HG03571 (cell line): ENCODE measurements at regions not wholly inside any gene's neighbourhood (a gene's known extent, or its start where the extent isn't known, plus 50 kb on each side); places are given as distances from the start of the nearest gene placed in this dataset.
A peak's percentile ranks its signal among the peaks of the same experiment; 100 is the strongest.
"Not testable (repeated sequence)": the region's sequence is repeated elsewhere in the genome, so short reads cannot be mapped to it uniquely, and the experiment has no call there.

Experiments
- ATAC-seq: cut with Tn5 transposase; IDR thresholded peaks from one replicate; pipeline ENCODE4 v1.9.1; 2021; ENCODE audit not compliant: unreplicated experiment

DNA sequence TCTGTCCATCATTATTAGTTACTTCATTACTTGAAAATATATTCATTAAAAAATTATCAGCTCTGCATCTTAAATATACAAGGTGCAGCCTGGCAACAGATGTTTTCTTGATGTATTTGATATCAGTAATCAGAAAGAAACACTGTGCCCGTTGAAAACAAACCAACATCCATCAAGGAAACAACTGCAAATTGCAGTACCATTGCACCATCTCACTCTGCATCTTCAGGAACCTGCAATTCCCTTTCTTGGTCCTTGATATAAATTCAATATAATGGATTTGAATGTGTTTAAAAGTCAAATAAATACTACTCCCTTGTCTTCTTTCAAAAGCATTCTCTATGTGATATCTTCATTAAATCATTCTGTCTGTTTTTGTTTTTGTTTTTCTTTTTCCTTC, 1131.2 kb downstream of the FAM181B start:
- ATAC-seq: no peak

DNA sequence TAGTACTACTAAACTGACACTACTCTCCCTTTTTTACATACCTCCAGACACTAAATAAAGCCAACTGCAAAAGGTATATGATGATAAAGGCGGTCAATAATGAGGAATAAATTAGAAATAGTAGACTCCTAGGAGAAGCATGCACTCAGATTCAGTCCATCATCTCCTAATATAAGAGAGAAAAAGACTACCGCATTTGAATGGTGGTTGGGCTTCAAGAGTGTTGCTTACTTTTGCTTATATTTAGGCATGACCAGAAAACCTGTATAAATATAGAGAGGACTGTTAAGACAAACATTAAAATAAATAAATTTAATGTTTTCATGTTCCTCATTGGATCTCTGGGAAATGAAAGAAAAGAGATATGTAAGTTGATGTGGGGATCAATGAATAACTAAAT, 1137.0 kb downstream of the FAM181B start:
- no peak for ATAC-seq

DNA sequence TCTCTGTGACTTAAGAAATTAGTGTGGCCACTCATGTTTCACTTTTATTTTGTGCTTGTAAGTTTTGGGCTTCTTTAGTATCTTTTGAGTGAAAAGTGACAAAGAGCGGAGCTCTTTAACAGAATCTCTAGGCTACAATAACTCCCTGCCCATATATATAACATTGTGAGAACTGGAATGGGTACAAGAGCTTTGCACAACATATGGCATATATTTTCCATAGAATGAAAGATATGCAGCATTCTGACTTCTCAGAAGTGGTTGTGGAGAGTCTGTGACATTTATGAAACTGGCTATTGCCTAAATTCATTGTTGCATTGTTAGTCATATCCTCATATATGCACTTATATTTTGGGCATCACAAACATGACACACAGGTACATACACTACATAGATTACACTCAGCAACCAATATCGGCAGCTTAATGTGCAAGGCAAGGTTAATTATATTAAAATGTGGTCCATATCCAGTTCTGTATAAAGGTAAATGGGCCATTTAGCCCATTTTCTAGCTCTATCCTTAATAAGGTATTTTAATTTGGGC, 1148.2 kb downstream of the FAM181B start:
- ATAC-seq: no peak

DNA sequence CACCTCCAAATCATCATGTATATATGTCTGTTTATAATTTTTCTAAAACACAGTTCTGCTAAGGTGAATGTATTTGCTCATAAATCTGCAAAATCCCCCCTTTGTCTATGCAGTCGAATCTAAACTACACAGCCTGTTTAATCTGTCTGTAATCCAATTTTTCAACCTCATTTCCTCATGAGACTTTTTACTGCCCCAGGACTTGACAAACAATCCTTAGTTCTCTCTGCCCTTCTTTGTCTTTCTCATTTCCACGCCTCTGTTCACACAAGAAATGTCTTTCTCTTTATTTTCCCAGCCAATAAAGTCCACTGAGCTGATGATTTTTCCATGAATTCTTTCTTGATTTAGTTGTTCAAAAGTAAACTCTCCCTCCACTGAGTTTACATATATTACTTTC, 1154.3 kb downstream of the FAM181B start:
- no peak for ATAC-seq

DNA sequence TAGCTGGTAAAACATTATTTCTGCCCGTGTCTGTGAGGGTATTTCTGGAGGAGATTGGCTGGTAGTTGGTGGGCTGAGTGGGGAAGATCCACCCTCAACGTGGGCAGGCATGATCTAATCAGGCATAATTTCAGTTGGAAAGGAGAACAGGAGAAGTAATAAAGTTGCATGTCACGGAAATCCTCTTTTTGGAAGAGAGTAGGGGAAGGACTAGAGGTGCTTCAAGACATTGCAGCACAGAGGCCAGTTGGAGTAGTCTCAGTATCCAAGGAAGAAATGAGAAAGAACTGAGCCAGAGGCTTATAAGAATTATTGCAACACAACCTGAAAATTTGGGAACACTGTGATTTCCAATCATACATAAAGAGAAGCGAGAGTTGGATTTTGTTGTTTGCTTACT, 1155.1 kb downstream of the FAM181B start:
- ATAC-seq: no peak

DNA sequence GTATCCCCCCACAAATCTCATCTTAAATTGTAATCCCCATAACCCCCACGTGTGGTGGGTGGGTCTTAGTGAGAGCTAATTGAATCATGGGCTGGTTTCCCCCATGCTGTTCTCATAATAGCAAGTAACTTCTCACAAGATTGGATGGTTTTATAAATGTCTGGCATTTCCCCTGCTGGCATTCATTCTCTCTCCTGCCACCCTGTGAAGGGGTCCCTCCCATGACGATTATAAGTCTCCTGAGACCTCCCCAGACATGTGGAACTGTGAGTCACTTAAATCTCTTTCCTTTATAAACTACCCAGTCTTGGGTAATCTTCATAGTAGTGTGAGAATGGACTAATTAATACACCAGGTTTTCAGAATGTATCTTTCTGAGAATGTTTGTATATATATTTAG, 1159.4 kb downstream of the FAM181B start:
- no peak for ATAC-seq

DNA sequence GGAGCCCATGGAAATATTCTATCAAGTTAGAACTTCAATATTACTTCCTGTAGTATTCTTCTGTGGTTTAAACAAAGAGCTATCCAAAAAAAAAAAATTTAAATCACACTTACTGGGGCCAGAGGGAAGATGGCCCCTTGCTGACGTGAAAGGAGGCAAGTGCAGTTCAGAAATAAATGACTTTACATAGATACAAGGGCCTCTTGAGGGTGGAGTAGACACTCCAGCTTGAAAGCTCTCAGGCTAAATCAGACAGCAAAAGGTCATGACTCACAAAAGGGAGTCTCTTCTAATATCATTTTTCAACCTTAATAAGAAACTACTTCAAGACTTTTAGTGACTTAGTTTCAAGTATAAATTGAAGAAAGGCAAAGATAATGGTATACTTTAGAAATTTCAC, 1160.3 kb downstream of the FAM181B start:
- no peak for ATAC-seq

DNA sequence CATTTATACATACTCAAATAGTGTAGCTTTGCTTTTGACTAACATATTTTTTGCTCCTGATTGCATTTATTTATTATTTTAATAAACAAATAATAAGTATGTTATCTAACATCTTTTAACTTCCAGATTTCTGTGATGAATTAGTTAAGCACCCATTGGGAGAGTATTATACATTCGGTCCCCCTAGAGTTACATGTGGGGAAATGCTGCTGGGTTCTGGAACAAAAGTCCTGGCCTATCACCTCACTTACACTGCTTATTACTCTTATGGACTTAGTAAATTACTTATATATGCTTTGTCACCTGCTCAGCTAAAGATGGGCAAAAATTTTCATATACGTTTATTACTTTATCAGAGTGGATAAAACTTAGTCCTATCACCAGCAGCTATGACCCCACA, 1163.0 kb downstream of the FAM181B start:
- ATAC-seq: no peak

DNA sequence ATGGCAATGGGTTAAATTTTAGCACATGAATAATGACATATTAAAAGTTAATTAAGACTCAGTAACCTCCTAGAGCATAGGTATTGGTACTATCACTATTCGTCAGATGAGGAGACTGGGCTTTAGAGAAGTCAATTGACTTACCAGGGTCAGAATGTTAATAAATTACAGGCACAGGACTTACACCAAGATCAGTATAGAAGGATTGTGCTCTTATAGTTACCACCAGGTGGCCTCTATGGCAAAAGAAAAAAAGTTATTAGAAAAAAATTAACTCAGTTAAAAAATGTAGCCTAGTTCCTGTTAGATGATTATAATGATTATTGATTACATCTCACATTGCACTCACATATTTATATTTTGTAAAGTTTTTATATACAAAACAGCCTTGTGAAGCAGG, 1163.7 kb downstream of the FAM181B start:
- ATAC-seq: no peak

DNA sequence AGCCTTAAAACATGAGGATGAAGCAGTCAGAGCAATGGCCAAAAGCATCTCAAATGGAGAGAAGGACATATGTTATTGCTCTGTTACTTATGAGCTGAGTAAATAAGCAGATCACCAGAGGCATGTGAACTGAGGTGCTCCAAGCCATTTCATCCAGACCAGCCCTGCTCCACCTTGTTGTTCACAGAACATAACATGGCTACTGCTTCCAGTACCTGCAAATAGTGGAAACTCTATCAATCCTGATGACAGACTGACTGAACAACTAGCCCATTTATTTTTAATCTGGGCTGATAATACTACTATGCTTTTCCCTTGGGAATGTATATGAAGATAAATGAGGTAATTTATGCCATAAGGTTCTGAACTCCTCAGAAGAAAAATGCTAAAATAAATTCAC, 1164.7 kb downstream of the FAM181B start:
- no peak for ATAC-seq

DNA sequence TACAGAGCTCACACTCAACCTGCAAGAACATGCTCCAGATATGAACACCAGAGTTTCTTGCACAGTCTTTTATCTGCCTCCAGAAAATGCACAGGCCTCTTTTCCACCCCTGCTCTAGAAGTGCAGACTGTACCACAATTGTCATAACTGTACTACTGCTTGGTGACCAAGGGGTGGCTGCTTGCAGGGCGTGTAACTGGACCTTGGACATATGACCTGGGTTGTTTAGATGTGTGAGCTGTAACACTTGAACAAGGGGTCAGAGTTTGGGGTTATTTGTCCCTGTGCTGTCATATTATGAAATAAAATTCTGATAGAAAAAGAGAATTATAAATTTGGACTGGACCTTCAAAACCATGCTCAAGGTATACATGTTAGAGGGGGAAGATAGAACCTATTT, 1185.5 kb downstream of the FAM181B start:
- ATAC-seq: no peak

DNA sequence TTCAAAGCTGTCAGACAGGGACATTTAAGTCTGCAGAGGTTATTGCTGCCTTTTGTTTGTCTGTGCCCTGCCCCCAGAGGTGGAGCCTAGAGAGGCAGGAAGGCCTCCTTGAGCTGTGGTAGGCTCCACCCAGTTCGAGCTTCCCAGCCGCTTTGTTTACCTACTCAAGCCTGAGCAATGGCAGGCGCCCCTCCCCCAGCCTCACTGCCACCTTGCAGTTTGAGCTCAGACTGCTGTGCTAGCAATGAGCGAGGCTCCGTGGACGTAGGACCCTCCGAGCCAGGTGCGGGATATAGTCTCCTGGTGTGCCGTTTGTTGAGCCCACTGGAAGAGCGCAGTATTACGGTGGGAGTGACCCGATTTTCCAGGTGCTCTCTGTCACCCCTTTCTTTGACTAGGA, 1193.9 kb downstream of the FAM181B start:
- not testable (repeated sequence) for ATAC-seq

DNA sequence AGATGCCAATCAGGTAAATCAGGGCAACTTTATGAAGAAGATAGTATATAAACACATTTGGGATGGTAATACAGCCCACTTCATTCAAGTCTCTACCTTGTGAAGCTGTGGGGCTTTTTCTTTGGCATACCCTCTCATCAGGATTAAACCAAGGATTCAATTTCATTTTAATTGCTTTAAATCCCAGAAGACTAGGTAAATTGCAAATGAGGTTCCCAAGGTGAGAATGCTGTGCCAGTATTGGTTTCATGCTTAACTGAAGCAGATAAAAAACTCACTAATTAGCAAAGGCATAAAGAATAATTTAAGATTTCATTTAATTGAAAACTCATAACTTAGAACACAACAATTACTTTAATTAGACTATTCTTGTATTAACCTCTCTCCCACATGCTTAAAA, 1218.1 kb downstream of the FAM181B start:
- no peak for ATAC-seq

DNA sequence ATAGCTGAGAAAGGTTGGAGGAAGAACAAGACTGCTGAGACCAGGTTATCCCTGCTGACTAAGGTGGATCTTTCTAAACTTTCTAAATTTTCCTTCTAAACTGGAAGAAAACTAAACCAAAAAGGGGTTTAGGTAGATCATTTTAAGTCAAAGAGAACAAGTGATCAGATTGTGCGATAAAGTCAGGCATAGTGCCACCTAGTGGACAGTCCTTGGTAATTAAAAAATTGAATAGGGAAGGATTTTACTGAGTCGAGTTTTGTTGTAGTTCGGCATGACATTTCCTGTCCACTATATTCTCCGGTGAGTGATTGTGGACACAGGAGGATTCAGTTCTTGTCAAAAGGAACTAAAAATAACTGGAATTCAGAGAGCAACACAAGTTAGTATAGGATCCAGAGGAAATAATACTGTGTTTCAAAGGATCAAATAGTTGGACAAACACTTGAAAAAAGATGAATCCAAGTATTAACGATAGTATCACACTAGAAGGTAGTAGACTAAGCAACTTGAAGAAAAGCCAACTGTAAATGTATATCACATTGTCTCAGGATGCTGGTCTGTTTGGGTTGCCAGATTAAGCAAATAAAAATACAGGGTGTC, 1236.4 kb downstream of the FAM181B start:
- peak; percentile 83 for ATAC-seq

DNA sequence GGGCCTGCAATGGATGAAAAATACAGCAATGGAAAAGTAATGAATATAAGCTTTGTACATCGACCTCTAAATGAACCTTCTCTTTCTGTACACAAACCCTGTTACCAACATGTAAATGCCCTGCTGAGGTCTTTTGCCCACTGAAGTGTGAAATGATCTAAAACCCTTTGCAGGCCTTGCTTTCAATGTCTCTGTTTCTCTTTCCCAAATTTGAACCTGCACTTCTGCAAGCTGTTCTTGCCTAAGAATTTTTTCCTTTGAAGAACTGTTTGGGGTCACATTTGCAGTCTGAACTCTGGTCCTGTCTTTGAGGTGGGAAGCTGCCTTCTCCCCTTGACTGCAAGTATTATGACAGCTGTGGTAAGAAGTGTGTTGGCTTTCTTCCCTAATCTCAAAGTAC, 1237.1 kb downstream of the FAM181B start:
- no peak for ATAC-seq

DNA sequence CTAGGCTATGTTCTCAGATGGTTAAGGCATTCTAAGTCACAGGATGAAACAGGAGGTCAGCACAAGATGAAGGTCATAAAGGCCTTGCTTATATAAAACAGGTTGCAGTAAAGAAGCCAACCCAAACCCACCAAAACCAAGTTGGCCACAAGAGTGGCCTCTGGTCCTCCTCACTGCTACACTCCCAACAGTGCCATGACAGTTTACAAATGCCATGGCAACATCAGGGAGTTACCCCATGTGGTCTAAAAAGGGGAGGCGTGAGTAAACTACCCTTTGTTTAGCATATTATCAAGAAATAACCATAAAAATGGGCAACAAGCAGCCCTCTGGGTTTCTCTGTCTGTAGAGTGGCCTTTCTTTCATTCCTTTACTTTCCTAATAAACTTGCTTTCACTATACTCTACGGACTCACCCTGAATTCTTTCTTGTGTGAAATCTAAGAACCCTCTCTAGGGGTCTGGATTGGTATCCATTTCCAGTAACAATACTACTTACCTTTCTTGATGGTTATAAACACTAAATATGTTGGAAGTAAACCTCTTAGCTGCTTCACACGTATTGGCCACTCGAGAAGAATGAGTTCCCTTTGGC, 1237.9 kb downstream of the FAM181B start:
- ATAC-seq: no peak

DNA sequence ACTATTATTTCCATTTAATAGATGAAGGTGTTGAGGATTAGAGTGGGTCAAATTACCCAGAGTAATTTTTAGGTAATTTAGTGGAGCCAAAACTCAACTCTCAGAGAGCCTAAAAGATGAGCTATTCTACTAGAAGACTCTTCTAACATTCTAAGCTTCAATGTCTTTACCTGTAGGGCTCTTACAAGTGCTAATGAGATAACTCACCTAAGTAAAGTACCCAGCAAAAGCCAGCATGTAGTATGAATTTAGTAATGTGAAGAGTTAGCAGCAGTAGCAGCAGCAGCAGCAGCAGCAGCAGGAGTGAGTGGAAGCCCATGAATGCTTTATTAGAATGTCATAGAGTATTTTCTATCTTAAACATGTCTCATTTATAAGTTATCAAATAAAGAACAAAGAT, 1239.2 kb downstream of the FAM181B start:
- ATAC-seq: no peak

DNA sequence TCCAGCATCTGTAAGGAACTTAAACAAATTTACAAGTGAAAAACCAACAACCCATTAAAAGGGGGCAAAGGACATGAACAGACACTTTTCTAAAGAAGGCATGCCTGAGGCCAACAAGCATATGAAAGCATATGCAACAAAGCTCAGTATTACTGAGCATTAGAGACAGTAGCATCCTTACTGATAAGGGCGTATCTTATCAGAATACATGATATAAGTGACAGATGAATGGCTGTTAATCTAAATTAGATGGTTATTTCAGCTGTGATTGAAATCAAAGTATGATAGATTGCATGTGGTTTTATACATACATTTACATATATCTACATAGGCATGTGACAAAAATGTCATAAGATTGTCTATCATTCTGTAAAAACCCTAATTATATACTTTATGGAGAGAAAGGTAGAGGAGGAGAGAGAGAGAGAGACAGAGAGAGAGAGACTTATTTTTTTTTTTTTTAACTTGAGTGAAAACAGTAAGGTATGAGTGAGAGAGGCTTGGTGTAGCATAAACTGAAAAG, 1240.7 kb downstream of the FAM181B start:
- no peak for ATAC-seq

DNA sequence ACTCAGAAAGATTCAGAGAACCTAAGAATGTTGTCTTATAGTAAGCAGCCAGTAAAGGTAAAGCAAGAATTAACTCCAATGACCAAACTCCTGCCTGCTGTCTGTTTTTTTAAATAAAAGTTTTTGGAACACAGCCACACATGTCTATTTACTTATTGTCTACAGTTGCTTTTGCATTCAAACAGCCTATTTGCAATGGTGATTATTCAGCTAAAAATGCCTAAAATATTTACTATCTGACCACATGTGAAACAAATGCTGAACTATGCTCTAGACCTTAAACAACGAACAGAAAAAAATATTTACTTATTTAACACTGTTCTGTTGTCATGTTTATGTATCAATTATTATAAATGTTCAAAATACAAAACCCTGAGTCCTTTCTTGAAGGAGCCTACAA, 1246.6 kb downstream of the FAM181B start:
- no peak for ATAC-seq

DNA sequence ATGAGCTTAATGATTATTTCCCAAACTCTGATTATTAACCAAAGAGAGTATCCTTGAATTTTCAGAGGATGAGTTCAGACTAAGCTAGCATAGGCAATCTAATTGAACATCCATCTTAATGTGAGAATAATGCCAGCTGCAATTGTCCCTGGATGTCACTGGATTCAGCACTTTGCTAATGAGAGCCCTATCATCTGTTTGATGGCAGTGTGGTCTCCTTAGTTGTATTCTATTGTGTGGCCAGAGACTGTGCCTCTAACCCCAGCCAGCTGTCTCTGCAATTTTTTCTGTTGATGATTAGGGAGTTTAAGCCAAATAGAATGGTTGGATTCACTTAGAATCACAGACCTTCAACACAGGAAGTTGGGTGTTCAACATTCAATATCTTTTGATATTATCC, 1249.5 kb downstream of the FAM181B start:
- no peak for ATAC-seq

DNA sequence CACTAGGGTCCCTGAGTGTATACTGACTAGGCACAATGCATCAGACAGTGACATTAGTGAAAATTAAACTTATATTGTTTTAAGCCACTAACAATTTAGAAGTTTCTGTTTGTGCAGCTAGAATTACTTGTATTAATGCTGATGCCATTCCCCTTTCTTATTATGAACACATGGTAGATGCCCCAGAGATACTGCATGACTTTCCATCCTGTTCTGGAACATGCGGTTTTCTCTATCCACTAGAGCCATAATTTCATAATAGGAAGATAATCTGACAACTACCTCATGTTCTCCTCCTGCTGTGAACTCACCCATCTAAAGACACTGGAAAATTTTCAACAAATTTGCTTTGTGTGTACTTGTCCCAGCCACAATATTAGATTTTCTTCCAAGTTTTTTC, 1256.4 kb downstream of the FAM181B start:
- ATAC-seq: no peak

DNA sequence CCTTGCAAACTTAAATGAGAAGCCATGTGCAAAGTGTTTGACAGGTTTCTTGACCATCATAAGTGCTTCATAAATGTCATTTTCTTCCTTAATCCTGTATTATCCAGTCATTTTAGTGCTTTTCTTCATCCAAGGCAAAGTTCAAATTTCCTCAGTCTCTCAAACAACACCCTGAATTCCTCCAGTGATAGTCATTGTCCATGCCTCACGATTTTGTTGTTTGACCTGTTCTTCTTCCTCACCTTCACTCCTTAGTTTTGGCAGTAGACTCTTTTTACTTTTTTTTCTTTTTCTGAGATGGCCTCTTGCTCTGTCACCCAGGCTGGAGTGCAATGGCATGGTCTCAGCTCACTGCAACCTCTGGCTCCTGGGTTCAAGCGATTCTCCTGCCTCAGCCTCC, 1257.3 kb downstream of the FAM181B start:
- no peak for ATAC-seq

DNA sequence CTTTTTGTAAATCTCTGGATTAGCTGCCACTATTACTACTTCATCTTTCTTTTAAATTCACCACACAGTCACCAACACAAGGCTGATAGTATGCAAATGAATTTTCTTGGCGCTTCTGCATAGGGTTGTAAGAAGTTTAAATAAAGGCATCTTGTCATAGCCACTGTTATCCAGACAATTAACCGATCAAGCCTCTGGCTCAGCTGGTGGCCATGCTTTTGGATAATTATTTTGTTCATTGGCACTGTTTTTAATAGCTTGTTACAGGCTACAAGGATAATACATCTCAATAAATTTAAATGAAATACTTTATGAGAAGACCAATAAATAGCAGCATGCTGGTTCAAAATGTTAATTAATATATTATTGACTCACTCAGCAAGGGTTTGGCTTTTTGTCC, 1261.0 kb downstream of the FAM181B start:
- ATAC-seq: no peak
